Endodermal cell (in vitro differentiated cells): ENCODE measurements at regions not wholly inside any gene's neighbourhood (a gene's known extent, or its start where the extent isn't known, plus 50 kb on each side); places are given as distances from the start of the nearest gene placed in this dataset.

Source experiments
- DNase-seq: peaks from one replicate; pipeline ENCODE4 v3.0.0-alpha.2; 2017
- H3K27ac ChIP-seq: 2 replicates; pipeline ENCODE4 v1.5.1; 2013; ENCODE audit warnings: mild to moderate bottlenecking, low read depth, low read length, moderate library complexity
- H3K27me3 ChIP-seq: 2 replicates; pipeline ENCODE4 v1.6.1; 2013; ENCODE audit warnings: mild to moderate bottlenecking, low read length, moderate library complexity; ENCODE audit not compliant: insufficient read depth, control insufficient read depth, poor library complexity, severe bottlenecking
- H3K36me3 ChIP-seq: 2 replicates; pipeline ENCODE4 v1.7.0; 2013; ENCODE audit warnings: mild to moderate bottlenecking, low read length, moderate library complexity; ENCODE audit not compliant: control insufficient read depth, insufficient read depth
- H3K4me1 ChIP-seq: one replicate; pipeline ENCODE4 v1.7.0; 2013; ENCODE audit warnings: low read length; ENCODE audit not compliant: control insufficient read depth, insufficient read depth
- H3K4me3 ChIP-seq: 2 replicates; pipeline ENCODE4 v1.5.1; 2013; ENCODE audit warnings: mild to moderate bottlenecking, low read length, moderate library complexity
- H3K9ac ChIP-seq: 2 replicates; pipeline ENCODE4 v1.6.1; 2013; ENCODE audit warnings: mild to moderate bottlenecking, low read length, moderate library complexity; ENCODE audit not compliant: poor library complexity, severe bottlenecking; ENCODE audit errors: extremely low read depth
- H3K9me3 ChIP-seq: 2 replicates; pipeline ENCODE4 v1.6.1; 2013; ENCODE audit warnings: mild to moderate bottlenecking, low read length, moderate library complexity; ENCODE audit not compliant: control insufficient read depth
- H3K27ac Mint-ChIP-seq: 2 replicates; pipeline ENCODE4 v1.8.0; 2020; ENCODE audit warnings: mixed read lengths
- H3K27me3 Mint-ChIP-seq: 2 replicates; pipeline ENCODE4 v1.8.0; 2021; ENCODE audit warnings: mild to moderate bottlenecking, mixed read lengths; ENCODE audit not compliant: insufficient read depth
- H3K36me3 Mint-ChIP-seq: 2 replicates; pipeline ENCODE4 v1.8.0; 2020; ENCODE audit warnings: low read depth, mixed read lengths
- H3K4me1 Mint-ChIP-seq: 2 replicates; pipeline ENCODE4 v1.8.0; 2020; ENCODE audit warnings: mixed read lengths
- H3K4me3 Mint-ChIP-seq: 2 replicates; pipeline ENCODE4 v1.8.0; 2020; ENCODE audit warnings: mild to moderate bottlenecking, moderate library complexity, mixed read lengths
- H3K9me3 Mint-ChIP-seq: 2 replicates; pipeline ENCODE4 v1.8.0; 2020; ENCODE audit warnings: mild to moderate bottlenecking, mixed read lengths
- WGBS, 2 experiments: methylation state at CpG; one replicate each; pipeline versions ENCODE4 v1.1.5 to v1.1.7; 2013; ENCODE audit warnings: missing lambda C conversion rate in 2 of 2, mixed read lengths in 1 of 2; ENCODE audit not compliant: insufficient coverage in 1 of 2, insufficient read length in 1 of 2; 5-methylcytosine and 5-hydroxymethylcytosine counted together
- TF ChIP-seq, protein P1 (sequence below): fragments of 200-600 bp; sonication (generic); conservative IDR thresholded peaks from 2 replicates; pipeline ENCODE4 v1.5.0; 2021; ENCODE audit warnings: antibody characterized with exemption, mild to moderate bottlenecking

DNA sequence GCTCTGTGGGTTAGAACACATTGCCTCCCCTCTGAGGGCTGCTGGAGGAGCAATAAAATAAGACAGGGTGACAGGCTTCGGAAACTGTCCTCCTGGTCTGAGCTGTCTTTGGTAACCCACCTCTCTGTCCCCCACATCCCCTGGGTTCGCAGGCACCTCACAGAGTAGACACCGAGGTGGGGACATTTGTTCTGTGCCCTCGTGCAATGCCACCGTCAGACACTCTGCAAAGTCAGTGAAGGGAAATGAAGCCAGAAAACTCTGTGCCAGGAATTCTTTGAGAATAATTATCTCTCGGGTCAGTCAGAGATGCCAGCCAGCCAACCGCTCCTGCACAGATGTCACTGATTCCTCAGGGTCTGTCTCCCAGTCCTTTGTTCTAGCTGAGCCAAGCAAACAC is 493.6 kb downstream of the FOXO1 start:
- Histone ChIP-seq H3K9me3 (no peaks in the 10 kb centered on the region), H3K4me3 (no peak overlapping the region), H3K27me3 (peaks cover 22% of the 10 kb centered on the region), H3K9ac (no peak overlapping the region), H3K36me3 (no peaks in the 10 kb centered on the region), H3K27ac (no peak overlapping the region), H3K4me1 (peaks cover 6% of the 10 kb centered on the region)
- no peak overlapping the region for H3K4me3 Mint-ChIP-seq
- no peak for DNase-seq
- H3K36me3 Mint-ChIP-seq: no peaks in the 10 kb centered on the region
- H3K27ac Mint-ChIP-seq: no peak overlapping the region
- TF ChIP-seq, protein P1, sequence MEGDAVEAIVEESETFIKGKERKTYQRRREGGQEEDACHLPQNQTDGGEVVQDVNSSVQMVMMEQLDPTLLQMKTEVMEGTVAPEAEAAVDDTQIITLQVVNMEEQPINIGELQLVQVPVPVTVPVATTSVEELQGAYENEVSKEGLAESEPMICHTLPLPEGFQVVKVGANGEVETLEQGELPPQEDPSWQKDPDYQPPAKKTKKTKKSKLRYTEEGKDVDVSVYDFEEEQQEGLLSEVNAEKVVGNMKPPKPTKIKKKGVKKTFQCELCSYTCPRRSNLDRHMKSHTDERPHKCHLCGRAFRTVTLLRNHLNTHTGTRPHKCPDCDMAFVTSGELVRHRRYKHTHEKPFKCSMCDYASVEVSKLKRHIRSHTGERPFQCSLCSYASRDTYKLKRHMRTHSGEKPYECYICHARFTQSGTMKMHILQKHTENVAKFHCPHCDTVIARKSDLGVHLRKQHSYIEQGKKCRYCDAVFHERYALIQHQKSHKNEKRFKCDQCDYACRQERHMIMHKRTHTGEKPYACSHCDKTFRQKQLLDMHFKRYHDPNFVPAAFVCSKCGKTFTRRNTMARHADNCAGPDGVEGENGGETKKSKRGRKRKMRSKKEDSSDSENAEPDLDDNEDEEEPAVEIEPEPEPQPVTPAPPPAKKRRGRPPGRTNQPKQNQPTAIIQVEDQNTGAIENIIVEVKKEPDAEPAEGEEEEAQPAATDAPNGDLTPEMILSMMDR: no peak
- peaks cover 71% of the 10 kb centered on the region for H3K27me3 Mint-ChIP-seq
- H3K4me1 Mint-ChIP-seq: peaks cover 20% of the 10 kb centered on the region
- H3K9me3 Mint-ChIP-seq: no peaks in the 10 kb centered on the region
- 91 to 93% methylated on average over 6 to 7 of the region's 7 CpGs for WGBS, 2 experiments

DNA sequence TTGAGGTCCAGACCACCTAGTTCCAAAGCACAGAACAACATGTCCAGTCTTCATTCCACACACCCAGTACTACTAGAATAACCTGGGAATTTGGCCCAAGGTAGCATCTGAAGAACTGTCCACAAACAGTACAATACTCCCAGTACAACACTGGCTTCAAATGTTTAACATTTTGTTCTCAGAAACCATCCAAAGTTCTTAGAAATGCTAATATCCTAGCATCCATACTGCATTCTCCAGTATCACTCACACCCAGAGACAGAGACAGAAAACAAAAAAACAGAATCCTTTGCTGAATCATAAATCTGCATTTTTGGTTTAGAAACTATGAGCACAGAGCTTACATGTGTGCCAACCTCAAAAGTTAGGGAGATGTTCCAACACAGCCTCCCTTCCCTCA is 490.8 kb downstream of the FOXO1 start:
- no peak overlapping the region for H3K4me3 Mint-ChIP-seq
- no peak overlapping the region for H3K27ac Mint-ChIP-seq
- no peaks in the 10 kb centered on the region for H3K36me3 Mint-ChIP-seq
- no peak overlapping the region for H3K27ac ChIP-seq
- peaks cover 6% of the 10 kb centered on the region for H3K4me1 ChIP-seq
- H3K9me3 Mint-ChIP-seq: no peaks in the 10 kb centered on the region
- no peak overlapping the region for H3K4me3 ChIP-seq
- no peak for DNase-seq
- H3K9me3 ChIP-seq: no peaks in the 10 kb centered on the region
- peaks cover 14% of the 10 kb centered on the region for H3K27me3 ChIP-seq
- no peaks in the 10 kb centered on the region for H3K36me3 ChIP-seq
- peaks cover 34% of the 10 kb centered on the region for H3K4me1 Mint-ChIP-seq
- TF ChIP-seq, protein P1: no peak
- H3K9ac ChIP-seq: no peak overlapping the region
- peaks cover 74% of the 10 kb centered on the region for H3K27me3 Mint-ChIP-seq

DNA sequence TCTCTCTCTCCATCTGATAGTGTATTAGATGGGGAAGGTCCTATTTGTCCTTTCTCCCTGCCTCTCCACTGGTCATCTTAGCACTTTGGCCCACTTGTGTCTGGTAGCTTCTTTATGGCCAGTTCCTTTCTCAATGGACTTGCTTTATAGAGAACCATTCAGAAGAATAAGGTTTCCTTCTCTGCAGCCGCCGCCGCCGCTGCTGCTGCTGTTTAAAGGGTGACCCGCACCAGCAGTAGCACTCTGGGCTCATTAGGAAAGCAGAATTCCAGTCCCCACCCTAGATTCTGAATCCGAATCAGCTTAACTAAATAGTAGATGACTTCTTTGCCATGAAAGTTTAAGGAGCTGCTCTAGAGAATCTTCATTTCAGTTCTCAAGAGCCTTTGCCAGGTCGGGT is 490.2 kb downstream of the FOXO1 start:
- TF ChIP-seq, protein P1: no peak
- Mint-ChIP-seq H3K27ac (no peak overlapping the region), H3K4me1 (peaks cover 38% of the 10 kb centered on the region), H3K27me3 (peaks cover 69% of the 10 kb centered on the region), H3K4me3 (no peak overlapping the region), H3K9me3 (no peaks in the 10 kb centered on the region), H3K36me3 (no peaks in the 10 kb centered on the region)
- Histone ChIP-seq H3K27ac (no peak overlapping the region), H3K4me3 (no peak overlapping the region), H3K9ac (no peak overlapping the region), H3K27me3 (peaks cover 14% of the 10 kb centered on the region), H3K4me1 (peaks cover 9% of the 10 kb centered on the region), H3K36me3 (no peaks in the 10 kb centered on the region), H3K9me3 (no peaks in the 10 kb centered on the region)
- WGBS, 2 experiments: 89 to 95% methylated on average over 6 to 7 of the region's 7 CpGs
- DNase-seq: no peak
